ENCODE measurements at regions not wholly inside any gene's neighbourhood (a gene's known extent, or its start where the extent isn't known, plus 50 kb on each side); places are given as distances from the start of the nearest gene placed in this dataset.
"Not testable (repeated sequence)": the region's sequence is repeated elsewhere in the genome, so short reads cannot be mapped to it uniquely, and the experiment has no call there.

GRCh38 chr13:67935626-67936025 lies 705.5 kb upstream of the PCDH9 start:
- H3K4me3 ChIP-seq (ENCODE audit: low read length): no peak overlapping the region
- TF ChIP-seq CTCF (conservative IDR thresholded peaks at IDR 0.05; ENCODE audit: low read length): no peak
- DNase-seq (ENCODE audit: low read depth): no peak

GRCh38 chr13:67934617-67935330 lies 704.6 kb upstream of the PCDH9 start:
- H3K4me3 ChIP-seq (ENCODE audit: low read length): no peak overlapping the region
- TF ChIP-seq CTCF (conservative IDR thresholded peaks at IDR 0.05; ENCODE audit: low read length): no peak
- no peak for DNase-seq (ENCODE audit: low read depth)

GRCh38 chr13:67932991-67933390 lies 702.9 kb upstream of the PCDH9 start:
- TF ChIP-seq CTCF (conservative IDR thresholded peaks at IDR 0.05; ENCODE audit: low read length): no peak
- no peak for DNase-seq (ENCODE audit: low read depth)
- no peak overlapping the region for H3K4me3 ChIP-seq (ENCODE audit: low read length)

- TF ChIP-seq CTCF (conservative IDR thresholded peaks at IDR 0.05; ENCODE audit: low read length): no peak
- H3K4me3 ChIP-seq (ENCODE audit: low read length): no peak overlapping the region
- no peak for DNase-seq (ENCODE audit: low read depth)
Measured at GRCh38 chr13:67917291-67917987, 687.3 kb upstream of the PCDH9 start.

- H3K4me3 ChIP-seq (ENCODE audit: low read length): no peak overlapping the region
- no peak for DNase-seq (ENCODE audit: low read depth)
- no peak for TF ChIP-seq CTCF (conservative IDR thresholded peaks at IDR 0.05; ENCODE audit: low read length)
Measured at GRCh38 chr13:67916650-67917049, 686.5 kb upstream of the PCDH9 start.

- TF ChIP-seq CTCF (conservative IDR thresholded peaks at IDR 0.05; ENCODE audit: low read length): no peak
- DNase-seq (ENCODE audit: low read depth): no peak
Measured at GRCh38 chr13:67914535-67914934, 684.4 kb upstream of the PCDH9 start.

GRCh38 chr13:67902960-67903359 lies 672.8 kb upstream of the PCDH9 start:
- not testable (repeated sequence) for H3K4me3 ChIP-seq (ENCODE audit: low read length); DNase-seq (ENCODE audit: low read depth)

More at GRCh38 chr13:67914535-67914934, 684.4 kb upstream of the PCDH9 start:
- no peak overlapping the region for H3K4me3 ChIP-seq (ENCODE audit: low read length)

Data from AG10803 (cell line).